ENCODE measurements at regions not wholly inside any gene's neighbourhood (a gene's known extent, or its start where the extent isn't known, plus 50 kb on each side); places are given as distances from the start of the nearest gene placed in this dataset.

DNA sequence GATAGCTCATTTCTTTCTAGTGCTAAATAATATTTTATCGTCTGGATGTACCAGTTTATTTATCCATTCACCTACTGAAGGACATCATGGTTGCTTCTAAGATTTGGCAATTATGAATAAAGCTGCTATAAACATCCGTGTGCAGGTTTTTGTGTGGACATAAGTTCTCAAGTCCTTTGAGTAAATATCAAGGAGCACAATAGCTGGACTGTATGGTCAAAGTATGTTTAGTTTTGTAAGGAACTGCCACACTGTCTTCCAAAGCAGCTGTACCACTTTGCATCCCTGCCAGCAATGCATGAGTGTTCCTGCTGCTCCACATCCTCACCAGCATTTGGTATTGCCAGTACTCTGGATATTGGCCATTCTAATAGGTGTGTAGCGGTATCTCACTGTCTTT, 447.4 kb downstream of the MED13L start:
- no peak for DNase-seq (ENCODE audit: extremely low spot score, unreplicated experiment)
- H3K4me3 Mint-ChIP-seq (ENCODE audit: unreplicated experiment), result no peak overlapping the region
- TF ChIP-seq, protein P1, sequence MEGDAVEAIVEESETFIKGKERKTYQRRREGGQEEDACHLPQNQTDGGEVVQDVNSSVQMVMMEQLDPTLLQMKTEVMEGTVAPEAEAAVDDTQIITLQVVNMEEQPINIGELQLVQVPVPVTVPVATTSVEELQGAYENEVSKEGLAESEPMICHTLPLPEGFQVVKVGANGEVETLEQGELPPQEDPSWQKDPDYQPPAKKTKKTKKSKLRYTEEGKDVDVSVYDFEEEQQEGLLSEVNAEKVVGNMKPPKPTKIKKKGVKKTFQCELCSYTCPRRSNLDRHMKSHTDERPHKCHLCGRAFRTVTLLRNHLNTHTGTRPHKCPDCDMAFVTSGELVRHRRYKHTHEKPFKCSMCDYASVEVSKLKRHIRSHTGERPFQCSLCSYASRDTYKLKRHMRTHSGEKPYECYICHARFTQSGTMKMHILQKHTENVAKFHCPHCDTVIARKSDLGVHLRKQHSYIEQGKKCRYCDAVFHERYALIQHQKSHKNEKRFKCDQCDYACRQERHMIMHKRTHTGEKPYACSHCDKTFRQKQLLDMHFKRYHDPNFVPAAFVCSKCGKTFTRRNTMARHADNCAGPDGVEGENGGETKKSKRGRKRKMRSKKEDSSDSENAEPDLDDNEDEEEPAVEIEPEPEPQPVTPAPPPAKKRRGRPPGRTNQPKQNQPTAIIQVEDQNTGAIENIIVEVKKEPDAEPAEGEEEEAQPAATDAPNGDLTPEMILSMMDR (IDR thresholded peaks at IDR 0.05), result no peak
- H3K9me3 Mint-ChIP-seq (ENCODE audit: unreplicated experiment), result no peaks in the 10 kb centered on the region
- no peaks in the 10 kb centered on the region for H3K27me3 Mint-ChIP-seq (ENCODE audit: unreplicated experiment)
- H3K4me1 Mint-ChIP-seq (ENCODE audit: unreplicated experiment), result no peaks in the 10 kb centered on the region
- no peak overlapping the region for H3K27ac Mint-ChIP-seq (ENCODE audit: unreplicated experiment)
- H3K36me3 Mint-ChIP-seq (ENCODE audit: unreplicated experiment), result no peaks in the 10 kb centered on the region

DNA sequence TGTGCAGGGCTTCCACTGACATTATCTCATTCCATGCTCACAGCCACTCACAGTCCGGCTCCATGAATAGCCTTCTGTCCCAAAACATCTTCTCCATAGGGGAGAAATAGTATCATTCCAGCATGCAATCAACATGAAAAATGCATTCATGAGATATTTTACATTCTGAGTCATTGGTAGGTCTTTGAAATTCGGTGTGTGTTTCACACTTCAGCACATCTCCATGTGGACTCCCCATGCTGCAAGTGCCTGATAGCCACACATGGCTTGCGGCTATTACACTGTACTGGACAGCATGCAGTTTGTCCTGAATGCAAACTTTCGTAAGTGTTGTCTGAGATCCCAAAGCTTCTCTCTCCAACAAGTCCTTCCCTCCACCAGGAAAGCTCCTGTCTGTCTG, 449.3 kb downstream of the MED13L start:
- Mint-ChIP-seq H3K4me1 (ENCODE audit: unreplicated experiment) (no peaks in the 10 kb centered on the region), H3K27ac (ENCODE audit: unreplicated experiment) (no peak overlapping the region), H3K9me3 (ENCODE audit: unreplicated experiment) (peaks cover 6% of the 10 kb centered on the region), H3K4me3 (ENCODE audit: unreplicated experiment) (no peak overlapping the region), H3K36me3 (ENCODE audit: unreplicated experiment) (no peaks in the 10 kb centered on the region), H3K27me3 (ENCODE audit: unreplicated experiment) (no peaks in the 10 kb centered on the region)
- DNase-seq (ENCODE audit: extremely low spot score, unreplicated experiment), result no peak
- TF ChIP-seq, protein P1 (IDR thresholded peaks at IDR 0.05), result no peak

DNA sequence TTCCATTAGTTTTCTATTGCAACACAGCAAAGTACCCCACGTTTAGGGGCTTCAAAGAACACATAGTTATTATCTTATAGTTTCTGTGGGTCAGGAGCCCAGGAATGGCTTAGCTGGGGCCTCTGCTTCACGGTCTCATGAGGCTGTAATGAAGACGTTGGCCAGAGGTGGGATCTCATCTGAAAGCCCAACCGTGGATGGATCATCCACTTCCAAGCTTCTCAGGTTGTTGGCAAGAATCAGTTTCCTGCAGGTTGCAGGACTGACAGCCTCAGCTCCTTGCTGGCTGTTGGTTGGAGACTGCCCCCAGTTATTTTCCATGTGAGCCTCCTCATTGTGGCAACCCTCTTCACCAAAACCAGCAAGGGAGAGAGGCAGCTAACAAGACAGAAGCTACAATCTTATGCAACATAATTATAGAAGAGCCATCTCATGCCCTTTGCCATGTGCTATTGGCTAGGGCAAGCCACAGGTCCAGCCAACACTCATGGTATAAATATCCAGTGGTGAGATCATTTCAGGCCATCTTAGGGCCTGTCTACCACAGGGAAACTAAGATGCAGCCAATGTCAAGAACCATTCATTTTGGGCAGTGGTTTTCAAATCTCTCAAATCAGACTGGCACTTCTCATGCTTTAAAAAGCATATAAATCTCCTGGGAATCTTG, 452.4 kb downstream of the MED13L start:
- no peaks in the 10 kb centered on the region for H3K36me3 Mint-ChIP-seq (ENCODE audit: unreplicated experiment)
- H3K9me3 Mint-ChIP-seq (ENCODE audit: unreplicated experiment), result peaks cover 6% of the 10 kb centered on the region
- no peaks in the 10 kb centered on the region for H3K4me1 Mint-ChIP-seq (ENCODE audit: unreplicated experiment)
- TF ChIP-seq, protein P1 (IDR thresholded peaks at IDR 0.05), result no peak
- no peak overlapping the region for H3K4me3 Mint-ChIP-seq (ENCODE audit: unreplicated experiment)
- H3K27me3 Mint-ChIP-seq (ENCODE audit: unreplicated experiment), result no peaks in the 10 kb centered on the region
- H3K27ac Mint-ChIP-seq (ENCODE audit: unreplicated experiment), result no peak overlapping the region
- DNase-seq (ENCODE audit: extremely low spot score, unreplicated experiment), result no peak

DNA sequence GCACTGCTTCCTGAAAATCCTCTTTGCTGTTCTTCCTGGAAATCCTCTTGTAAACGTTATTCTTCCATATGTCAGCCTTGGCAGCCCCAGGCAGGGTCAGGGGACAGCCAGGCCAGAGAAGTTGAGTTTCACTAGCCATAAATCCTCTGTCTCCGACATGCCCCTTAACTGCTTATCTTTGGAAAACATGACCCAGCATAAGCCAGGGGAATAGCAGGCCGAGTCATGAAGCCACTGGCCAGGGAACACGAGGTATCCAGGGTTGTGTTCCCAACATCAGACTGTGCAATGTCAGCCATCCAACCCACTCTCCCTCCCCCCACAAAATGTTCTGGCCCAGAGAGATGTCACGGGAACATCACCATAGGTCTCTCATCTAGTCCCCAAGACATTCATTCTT, 453.9 kb downstream of the MED13L start:
- H3K4me1 Mint-ChIP-seq (ENCODE audit: unreplicated experiment), result no peaks in the 10 kb centered on the region
- peaks cover 6% of the 10 kb centered on the region for H3K9me3 Mint-ChIP-seq (ENCODE audit: unreplicated experiment)

DNA sequence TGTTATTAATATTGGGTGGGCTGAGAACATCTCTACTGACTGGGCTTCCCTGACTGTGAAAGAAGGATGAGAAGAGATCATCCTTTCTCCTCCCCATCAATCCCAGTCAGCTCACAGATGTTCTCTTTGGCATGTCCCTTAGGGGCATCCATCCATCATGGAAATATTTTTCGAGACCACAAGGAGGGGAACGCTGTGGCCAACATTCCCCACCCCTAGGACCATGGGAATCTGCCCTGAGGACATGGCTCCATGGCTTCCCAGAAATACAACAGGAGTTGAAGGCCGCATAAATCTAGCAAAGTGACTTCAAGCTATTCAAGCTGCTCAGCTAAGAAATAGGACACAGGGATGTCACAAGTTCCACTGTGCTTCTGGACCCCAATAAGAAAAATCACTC, 456.8 kb downstream of the MED13L start:
- Mint-ChIP-seq H3K4me3 (ENCODE audit: unreplicated experiment) (no peak overlapping the region), H3K4me1 (ENCODE audit: unreplicated experiment) (no peaks in the 10 kb centered on the region), H3K36me3 (ENCODE audit: unreplicated experiment) (no peaks in the 10 kb centered on the region), H3K27ac (ENCODE audit: unreplicated experiment) (no peak overlapping the region), H3K27me3 (ENCODE audit: unreplicated experiment) (no peaks in the 10 kb centered on the region), H3K9me3 (ENCODE audit: unreplicated experiment) (peaks cover 6% of the 10 kb centered on the region)
- DNase-seq (ENCODE audit: extremely low spot score, unreplicated experiment), result no peak
- TF ChIP-seq, protein P1 (IDR thresholded peaks at IDR 0.05), result no peak

More for the DNA sequence above, 453.9 kb downstream of the MED13L start:
- Mint-ChIP-seq H3K4me3 (ENCODE audit: unreplicated experiment) (no peak overlapping the region), H3K36me3 (ENCODE audit: unreplicated experiment) (no peaks in the 10 kb centered on the region), H3K27ac (ENCODE audit: unreplicated experiment) (no peak overlapping the region), H3K27me3 (ENCODE audit: unreplicated experiment) (no peaks in the 10 kb centered on the region)
- no peak for DNase-seq (ENCODE audit: extremely low spot score, unreplicated experiment)
- TF ChIP-seq, protein P1 (IDR thresholded peaks at IDR 0.05), result no peak
